ENCODE measurements at regions not wholly inside any gene's neighbourhood (a gene's known extent, or its start where the extent isn't known, plus 50 kb on each side); places are given as distances from the start of the nearest gene placed in this dataset.

- H3K79me2 ChIP-seq (ENCODE audit: control insufficient read depth, insufficient read depth, low read length), result no peaks in the 10 kb centered on the region
- H2AFZ ChIP-seq (ENCODE audit: low read length), result no peak overlapping the region
- H3K27me3 ChIP-seq (ENCODE audit: control insufficient read depth, insufficient read depth, low read length), result no peaks in the 10 kb centered on the region
- DNase-seq (ENCODE audit: low read depth in 2 of 2), result no peak
- H3K36me3 ChIP-seq (ENCODE audit: control insufficient read depth, insufficient read depth, low read length), result no peaks in the 10 kb centered on the region
- H3K4me2 ChIP-seq (ENCODE audit: extremely low read depth, insufficient read depth, low read length), result no peak overlapping the region
- H3K27ac ChIP-seq (ENCODE audit: insufficient read depth, low read length), result no peak overlapping the region
- H4K20me1 ChIP-seq (ENCODE audit: control insufficient read depth, extremely low read depth, insufficient read depth, low read length), result no peaks in the 10 kb centered on the region
- TF ChIP-seq, protein P1, sequence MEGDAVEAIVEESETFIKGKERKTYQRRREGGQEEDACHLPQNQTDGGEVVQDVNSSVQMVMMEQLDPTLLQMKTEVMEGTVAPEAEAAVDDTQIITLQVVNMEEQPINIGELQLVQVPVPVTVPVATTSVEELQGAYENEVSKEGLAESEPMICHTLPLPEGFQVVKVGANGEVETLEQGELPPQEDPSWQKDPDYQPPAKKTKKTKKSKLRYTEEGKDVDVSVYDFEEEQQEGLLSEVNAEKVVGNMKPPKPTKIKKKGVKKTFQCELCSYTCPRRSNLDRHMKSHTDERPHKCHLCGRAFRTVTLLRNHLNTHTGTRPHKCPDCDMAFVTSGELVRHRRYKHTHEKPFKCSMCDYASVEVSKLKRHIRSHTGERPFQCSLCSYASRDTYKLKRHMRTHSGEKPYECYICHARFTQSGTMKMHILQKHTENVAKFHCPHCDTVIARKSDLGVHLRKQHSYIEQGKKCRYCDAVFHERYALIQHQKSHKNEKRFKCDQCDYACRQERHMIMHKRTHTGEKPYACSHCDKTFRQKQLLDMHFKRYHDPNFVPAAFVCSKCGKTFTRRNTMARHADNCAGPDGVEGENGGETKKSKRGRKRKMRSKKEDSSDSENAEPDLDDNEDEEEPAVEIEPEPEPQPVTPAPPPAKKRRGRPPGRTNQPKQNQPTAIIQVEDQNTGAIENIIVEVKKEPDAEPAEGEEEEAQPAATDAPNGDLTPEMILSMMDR (conservative IDR thresholded peaks at IDR 0.05 in 1 of 2, IDR thresholded peaks at IDR 0.05 in 1 of 2; ENCODE audit: low read depth in 1 of 2, low read length in 2 of 2), result no peak
- no peak for TF ChIP-seq EZH2 (IDR thresholded peaks at IDR 0.05; ENCODE audit: low read length, missing control alignments)
- H3K4me3 ChIP-seq (replicated peaks in 1 of 4; ENCODE audit: control extremely low read depth in 1 of 4, insufficient read depth in 1 of 4, low read depth in 3 of 4, low read length in 4 of 4), result no peak overlapping the region
- no peak overlapping the region for H3K9ac ChIP-seq (ENCODE audit: insufficient read depth, low read length)
- no peaks in the 10 kb centered on the region for H3K4me1 ChIP-seq (ENCODE audit: control insufficient read depth, extremely low read depth, insufficient read depth, low read length)
- no peaks in the 10 kb centered on the region for H3K9me3 ChIP-seq (ENCODE audit: control insufficient read depth, insufficient read depth, low read depth, low read length)
Measured at GRCh38 chr2:18464913-18465312, 95.5 kb downstream of the RDH14 start.

GRCh38 chr2:18456026-18456425 lies 104.4 kb downstream of the RDH14 start:
- Histone ChIP-seq H3K9me3 (ENCODE audit: control insufficient read depth, insufficient read depth, low read depth, low read length) (no peaks in the 10 kb centered on the region), H4K20me1 (ENCODE audit: control insufficient read depth, extremely low read depth, insufficient read depth, low read length) (no peaks in the 10 kb centered on the region), H3K4me2 (ENCODE audit: extremely low read depth, insufficient read depth, low read length) (no peak overlapping the region), H3K36me3 (ENCODE audit: control insufficient read depth, insufficient read depth, low read length) (no peaks in the 10 kb centered on the region), H3K4me3 (replicated peaks in 1 of 4; ENCODE audit: control extremely low read depth in 1 of 4, insufficient read depth in 1 of 4, low read depth in 3 of 4, low read length in 4 of 4) (no peak overlapping the region), H3K79me2 (ENCODE audit: control insufficient read depth, insufficient read depth, low read length) (no peaks in the 10 kb centered on the region), H3K27ac (ENCODE audit: insufficient read depth, low read length) (no peak overlapping the region), H3K27me3 (ENCODE audit: control insufficient read depth, insufficient read depth, low read length) (no peaks in the 10 kb centered on the region), H3K9ac (ENCODE audit: insufficient read depth, low read length) (no peak overlapping the region), H2AFZ (ENCODE audit: low read length) (no peak overlapping the region), H3K4me1 (ENCODE audit: control insufficient read depth, extremely low read depth, insufficient read depth, low read length) (peaks cover 12% of the 10 kb centered on the region)
- TF ChIP-seq, protein P1 (conservative IDR thresholded peaks at IDR 0.05 in 1 of 2, IDR thresholded peaks at IDR 0.05 in 1 of 2; ENCODE audit: low read depth in 1 of 2, low read length in 2 of 2), result no peak
- no peak for TF ChIP-seq EZH2 (IDR thresholded peaks at IDR 0.05; ENCODE audit: low read length, missing control alignments)
- DNase-seq (ENCODE audit: low read depth in 2 of 2), result peak; percentile 41 to 43

GRCh38 chr2:18455236-18455862 lies 105.1 kb downstream of the RDH14 start:
- Histone ChIP-seq H3K4me1 (ENCODE audit: control insufficient read depth, extremely low read depth, insufficient read depth, low read length) (peaks cover 12% of the 10 kb centered on the region), H3K4me2 (ENCODE audit: extremely low read depth, insufficient read depth, low read length) (peak overlapping the region; percentile 66), H3K4me3 (replicated peaks in 1 of 4; ENCODE audit: control extremely low read depth in 1 of 4, insufficient read depth in 1 of 4, low read depth in 3 of 4, low read length in 4 of 4) (no peak overlapping the region), H3K9me3 (ENCODE audit: control insufficient read depth, insufficient read depth, low read depth, low read length) (no peaks in the 10 kb centered on the region), H3K36me3 (ENCODE audit: control insufficient read depth, insufficient read depth, low read length) (no peaks in the 10 kb centered on the region), H2AFZ (ENCODE audit: low read length) (no peak overlapping the region), H3K9ac (ENCODE audit: insufficient read depth, low read length) (no peak overlapping the region), H3K27me3 (ENCODE audit: control insufficient read depth, insufficient read depth, low read length) (no peaks in the 10 kb centered on the region), H4K20me1 (ENCODE audit: control insufficient read depth, extremely low read depth, insufficient read depth, low read length) (no peaks in the 10 kb centered on the region), H3K79me2 (ENCODE audit: control insufficient read depth, insufficient read depth, low read length) (no peaks in the 10 kb centered on the region), H3K27ac (ENCODE audit: insufficient read depth, low read length) (no peak overlapping the region)
- peak; percentile 84 for DNase-seq (ENCODE audit: low read depth in 2 of 2)
- TF ChIP-seq, protein P1 (conservative IDR thresholded peaks at IDR 0.05 in 1 of 2, IDR thresholded peaks at IDR 0.05 in 1 of 2; ENCODE audit: low read depth in 1 of 2, low read length in 2 of 2), result peak; percentile 32 to 54
- no peak for TF ChIP-seq EZH2 (IDR thresholded peaks at IDR 0.05; ENCODE audit: low read length, missing control alignments)

Measured in fibroblast of lung (primary cell).